GM08714 (cell line): ENCODE measurements at regions not wholly inside any gene's neighbourhood (a gene's known extent, or its start where the extent isn't known, plus 50 kb on each side); places are given as distances from the start of the nearest gene placed in this dataset.
"Not testable (repeated sequence)": the region's sequence is repeated elsewhere in the genome, so short reads cannot be mapped to it uniquely, and the experiment has no call there.

Experiments used
- H3K4me3 ChIP-seq: fragments of 200-500 bp; sonication (Bioruptor generic); 2 replicates; pipeline ENCODE4 v1.5.1; 2014; ENCODE audit warnings: mild to moderate bottlenecking, low read length, inconsistent platforms
- ZNF274 ChIP-seq: IDR thresholded peaks from 2 replicates; pipeline ENCODE4 v1.6.1; 2012; ENCODE audit warnings: mild to moderate bottlenecking, low read depth, low read length

DNA sequence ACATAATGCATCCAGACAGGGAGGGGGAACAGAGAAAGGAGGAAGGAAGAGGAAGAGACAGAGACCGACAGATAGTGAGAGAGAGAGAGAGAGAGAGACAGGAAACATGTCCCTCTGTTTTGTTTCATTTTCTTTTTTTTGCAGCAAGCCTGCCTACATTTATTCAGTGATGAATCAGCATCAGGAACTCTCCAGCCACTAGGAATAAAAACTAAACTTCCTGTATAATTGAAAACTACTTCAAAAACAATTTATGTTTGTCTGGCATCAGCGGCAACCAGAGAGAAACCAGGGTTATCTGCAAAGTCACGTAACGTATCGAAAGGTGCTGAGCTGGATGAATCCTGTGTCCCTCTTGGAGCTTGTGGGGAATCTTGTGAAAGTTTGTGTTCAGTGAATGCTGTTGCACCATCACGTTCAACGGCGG lies 148.6 kb upstream of the SOX21 start:
- no peak for TF ChIP-seq ZNF274
- H3K4me3 ChIP-seq = peak overlapping the region; percentile 69

DNA sequence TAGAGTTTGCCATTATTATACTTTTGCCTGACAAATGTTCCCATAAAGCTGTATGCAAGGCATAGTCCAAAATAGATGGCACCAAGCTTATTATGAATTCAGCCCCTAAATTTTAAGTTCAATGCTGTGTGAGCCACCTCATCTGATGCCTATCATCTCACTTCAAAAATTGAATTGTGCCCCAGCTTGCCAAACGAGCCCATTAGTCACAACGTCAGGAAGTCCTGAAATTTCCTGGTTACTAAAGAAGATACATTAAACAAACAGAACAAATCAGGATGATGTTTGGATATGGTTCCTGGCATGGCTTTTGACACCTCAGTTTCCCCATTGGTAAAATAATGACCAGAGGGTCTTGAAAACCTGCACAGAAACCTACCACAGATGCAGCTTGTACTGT lies 147.5 kb upstream of the SOX21 start:
- no peak for TF ChIP-seq ZNF274
- H3K4me3 ChIP-seq = no peak overlapping the region

DNA sequence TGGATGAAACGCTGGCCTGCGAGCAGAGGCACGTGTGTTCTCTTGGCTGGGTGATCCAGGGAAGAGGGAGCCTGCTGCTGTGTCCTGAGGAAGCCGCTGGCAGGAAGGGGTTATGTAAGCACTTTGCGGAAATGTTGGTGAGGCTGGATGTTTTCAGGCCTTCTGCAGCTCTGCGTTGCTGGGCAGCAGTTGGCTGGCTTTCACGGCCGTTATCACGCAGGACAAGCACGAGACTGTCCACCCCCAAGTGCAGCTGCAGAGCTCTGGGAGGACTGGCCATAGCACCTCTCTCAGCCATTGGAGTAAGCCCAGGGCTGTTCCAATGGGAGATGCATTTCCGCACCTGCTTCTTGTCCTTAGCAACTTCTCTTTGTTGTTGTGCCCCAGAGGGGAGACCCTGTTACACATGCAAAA lies 146.9 kb upstream of the SOX21 start:
- no peak for TF ChIP-seq ZNF274
- H3K4me3 ChIP-seq = no peak overlapping the region

DNA sequence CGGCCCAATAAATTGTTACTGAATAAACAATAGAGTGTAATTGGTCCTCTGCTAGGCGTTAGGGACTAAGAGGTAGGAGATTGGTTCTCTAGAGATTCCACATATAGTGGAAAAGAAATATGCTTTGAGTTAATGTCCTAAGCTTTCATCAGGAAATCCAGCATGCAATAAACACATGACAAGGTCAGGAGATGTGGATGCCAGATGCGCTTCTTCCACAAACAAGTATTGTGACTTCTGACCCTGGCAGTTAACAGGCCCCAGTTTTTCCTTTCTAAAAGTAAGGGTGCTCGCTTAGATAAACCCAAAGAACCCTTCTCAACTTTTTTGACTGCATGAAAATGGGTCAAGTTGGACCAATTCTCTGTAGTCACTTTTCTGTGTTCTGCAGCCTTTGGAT lies 146.5 kb upstream of the SOX21 start:
- no peak for TF ChIP-seq ZNF274
- no peak overlapping the region for H3K4me3 ChIP-seq

DNA sequence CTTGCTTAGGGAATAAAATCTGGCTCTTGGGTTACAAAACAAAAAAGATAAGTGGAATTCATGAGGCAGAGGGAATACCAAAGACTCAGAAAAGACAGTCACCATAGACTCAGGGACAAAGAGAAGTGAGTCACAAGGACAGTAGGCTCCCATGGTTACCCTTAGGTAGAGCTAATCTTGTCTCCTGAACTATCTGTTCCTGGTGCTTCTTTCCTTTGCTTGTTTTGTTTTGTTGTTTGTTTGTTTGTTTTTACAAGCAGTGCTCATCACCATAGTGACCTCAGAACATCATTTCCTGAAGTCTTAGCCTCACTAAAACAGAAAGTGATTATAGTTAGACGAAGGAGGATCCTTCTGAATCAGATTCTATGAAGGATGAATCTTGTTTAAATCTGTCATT lies 142.3 kb upstream of the SOX21 start:
- no peak overlapping the region for H3K4me3 ChIP-seq
- no peak for TF ChIP-seq ZNF274

DNA sequence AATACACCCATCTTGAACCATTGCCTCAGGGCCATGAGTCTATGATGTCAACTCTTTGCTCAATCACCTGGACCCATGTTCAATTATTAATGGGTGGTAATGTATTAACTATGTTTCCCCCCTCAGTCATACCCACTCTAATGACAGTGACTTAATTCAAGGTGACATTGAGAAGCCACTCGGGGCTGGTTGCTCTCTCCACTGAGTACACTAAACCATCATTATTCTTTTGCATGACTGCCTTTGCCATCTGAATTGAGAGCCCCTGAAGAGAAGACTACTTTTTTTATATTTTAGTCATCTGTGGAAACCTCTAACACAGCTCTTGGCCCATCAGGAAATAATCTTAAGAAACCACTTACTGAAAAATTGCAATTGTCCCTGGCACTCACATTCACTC lies 139.2 kb upstream of the SOX21 start:
- H3K4me3 ChIP-seq = no peak overlapping the region
- no peak for TF ChIP-seq ZNF274

DNA sequence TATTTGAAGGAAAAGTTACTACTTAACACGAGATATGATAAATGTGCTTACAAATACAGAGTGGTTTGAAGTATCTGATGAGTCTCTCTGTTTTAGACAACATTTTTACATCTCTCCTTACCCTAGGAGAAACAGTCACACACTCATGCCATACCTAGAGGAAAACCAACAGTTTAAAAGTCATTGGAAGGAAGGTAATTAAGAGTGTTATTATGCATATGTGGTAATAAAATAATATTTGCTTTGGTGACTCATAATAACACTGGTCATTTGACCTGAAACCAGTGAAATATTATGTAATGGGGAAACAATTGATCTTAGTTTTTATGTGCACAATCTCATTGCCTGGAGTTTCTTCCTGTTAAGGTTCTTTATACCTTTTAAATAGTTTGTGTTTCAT lies 136.9 kb upstream of the SOX21 start:
- no peak for TF ChIP-seq ZNF274
- H3K4me3 ChIP-seq = no peak overlapping the region

DNA sequence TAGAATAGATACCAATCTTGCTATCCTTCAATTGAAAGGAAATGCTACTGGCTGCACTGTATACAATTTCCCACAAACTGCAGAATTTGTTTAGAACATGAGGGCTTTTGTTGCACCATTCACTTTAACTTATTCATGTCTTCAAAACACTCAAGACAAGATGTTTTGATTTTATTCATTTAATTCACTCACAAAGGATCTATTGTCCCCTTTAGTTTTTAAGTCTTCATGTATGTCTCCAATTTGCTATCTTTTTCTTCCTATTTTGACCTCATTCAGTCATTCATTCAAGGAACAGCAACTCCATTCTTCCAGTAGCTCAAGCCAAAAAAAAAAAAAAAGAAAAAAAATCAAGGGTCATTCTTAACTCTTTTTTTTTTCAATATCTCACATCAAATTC lies 130.6 kb upstream of the SOX21 start:
- no peak overlapping the region for H3K4me3 ChIP-seq
- no peak for TF ChIP-seq ZNF274

DNA sequence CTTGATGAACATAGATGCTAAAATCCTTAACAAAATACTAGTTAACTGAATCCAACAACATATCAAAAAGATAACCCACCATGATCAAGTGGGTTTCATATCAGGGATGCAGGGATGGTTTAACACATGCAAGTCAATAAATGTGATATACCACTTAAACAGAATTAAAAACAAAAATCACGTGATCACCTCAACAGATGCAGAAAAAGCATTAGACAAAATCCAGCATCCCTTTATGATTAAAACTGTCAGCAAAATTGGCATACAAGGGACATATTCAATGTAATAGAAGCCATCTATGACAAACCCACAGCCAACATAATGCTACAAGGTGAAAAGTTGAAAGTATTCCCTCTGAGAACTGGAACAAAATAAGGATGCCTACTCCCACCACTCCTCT lies 124.7 kb upstream of the SOX21 start:
- H3K4me3 ChIP-seq = not testable (repeated sequence)

DNA sequence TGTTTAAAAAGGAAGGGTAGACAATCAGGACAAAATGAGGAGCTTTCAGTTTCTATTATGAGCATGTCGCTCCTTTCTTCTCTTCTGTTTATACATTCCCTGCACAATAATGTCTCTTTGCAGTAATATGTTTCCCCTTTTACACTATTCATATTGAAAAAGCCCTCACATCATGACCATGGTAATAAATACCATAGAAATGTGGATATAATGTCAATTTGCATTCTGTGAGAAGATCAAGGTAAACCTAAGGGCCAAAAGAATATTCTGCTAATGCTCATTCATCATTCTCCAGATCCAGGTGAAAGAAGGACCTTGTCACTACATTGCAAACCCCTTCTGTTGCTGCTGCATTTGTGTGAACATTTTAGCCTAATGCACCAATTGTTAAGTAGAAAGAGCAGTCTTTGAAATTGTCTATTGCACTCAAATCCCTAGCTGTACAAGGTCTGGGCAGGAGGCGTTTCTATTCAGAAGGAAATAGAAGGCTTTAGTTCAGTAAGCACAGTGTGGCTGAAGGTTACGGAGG lies 117.6 kb upstream of the SOX21 start:
- TF ChIP-seq ZNF274 = no peak
- H3K4me3 ChIP-seq = no peak overlapping the region

DNA sequence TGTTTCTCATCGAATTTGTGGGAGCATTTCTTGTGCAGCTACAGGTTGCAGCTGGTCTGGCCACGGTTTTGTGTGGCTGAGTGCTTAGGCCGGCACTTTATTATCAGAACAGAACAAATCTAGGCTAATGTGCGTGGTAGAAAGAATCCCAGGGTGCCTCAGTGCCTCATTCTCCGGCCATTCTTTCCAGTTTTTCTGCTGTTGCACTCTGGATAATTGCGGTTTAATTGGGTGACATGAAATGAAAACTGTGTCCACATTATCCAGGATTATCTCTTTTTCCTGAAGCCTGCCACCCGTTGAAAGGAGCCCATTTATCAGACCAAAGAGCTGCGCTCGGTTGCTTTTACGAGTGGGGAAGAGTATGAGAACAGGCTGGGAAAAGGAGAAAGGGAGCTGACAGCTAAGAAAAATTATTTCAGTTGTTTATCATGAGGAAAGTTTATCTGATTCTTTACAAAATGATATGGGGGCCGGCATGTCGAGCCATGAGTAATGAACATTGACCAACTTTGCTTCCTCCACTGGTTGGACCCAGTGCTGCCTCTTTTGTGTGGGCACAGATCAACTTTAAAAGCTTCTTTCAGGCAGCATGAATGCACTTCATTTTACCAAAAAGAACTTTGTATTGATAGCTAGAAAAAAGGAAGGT lies 117.0 kb upstream of the SOX21 start:
- no peak for TF ChIP-seq ZNF274
- no peak overlapping the region for H3K4me3 ChIP-seq

DNA sequence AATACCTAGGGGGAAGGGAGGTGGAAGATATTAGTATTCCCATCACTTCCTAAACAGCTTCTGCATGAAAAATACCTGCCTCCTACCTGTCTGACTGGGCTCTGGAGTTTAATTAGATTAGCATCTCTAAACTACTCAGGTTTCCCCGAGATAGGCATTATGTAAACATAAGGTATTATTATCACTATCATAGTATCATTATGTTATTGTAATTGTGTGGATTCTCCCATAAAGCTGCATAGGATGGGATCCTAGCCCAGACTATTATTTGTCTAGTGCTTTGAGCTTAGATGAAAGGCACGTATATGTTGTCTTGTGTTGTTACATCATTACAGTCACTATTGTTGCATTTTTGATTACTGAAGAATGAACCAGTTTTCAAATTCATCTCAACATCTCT lies 115.2 kb upstream of the SOX21 start:
- no peak overlapping the region for H3K4me3 ChIP-seq
- no peak for TF ChIP-seq ZNF274

DNA sequence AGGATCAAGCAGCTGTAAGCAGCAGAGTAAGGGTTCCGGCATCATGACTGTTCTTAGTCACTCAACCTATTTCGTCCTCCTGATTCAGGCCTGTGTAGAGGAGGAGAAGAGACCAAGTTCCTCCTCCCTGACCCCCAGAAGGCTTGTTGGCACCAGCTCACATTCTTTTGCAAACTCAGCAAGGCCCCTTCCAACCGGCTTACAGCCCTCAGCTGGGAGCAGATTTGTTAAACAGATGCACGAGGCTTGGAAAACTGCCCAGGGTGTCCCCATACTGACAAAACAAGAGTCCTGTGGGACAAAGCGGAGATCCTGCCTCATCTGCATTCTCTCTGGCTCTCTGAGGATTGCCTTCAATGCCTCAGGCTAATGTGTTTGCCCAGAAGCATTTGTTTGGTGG lies 113.2 kb upstream of the SOX21 start:
- no peak for TF ChIP-seq ZNF274
- no peak overlapping the region for H3K4me3 ChIP-seq

DNA sequence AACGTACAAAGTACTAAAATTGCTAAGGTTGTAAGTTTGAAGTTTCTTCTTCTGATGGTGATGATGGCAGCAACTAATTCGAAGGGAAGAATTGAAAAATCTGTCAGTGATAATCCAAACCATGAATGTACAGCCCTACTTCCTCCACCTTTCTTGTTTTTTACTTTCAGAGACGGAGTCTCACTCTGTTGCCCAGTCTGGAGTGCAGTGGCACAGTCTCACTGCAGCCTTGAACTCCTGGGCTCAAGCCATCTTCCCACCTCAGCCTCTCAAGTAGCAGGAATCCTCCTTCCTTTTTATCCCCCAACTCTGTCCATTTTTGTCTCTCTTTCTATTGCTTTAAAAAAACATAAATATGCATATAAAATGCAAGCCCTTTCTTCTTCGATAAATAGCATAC lies 112.3 kb upstream of the SOX21 start:
- H3K4me3 ChIP-seq = no peak overlapping the region
- no peak for TF ChIP-seq ZNF274

DNA sequence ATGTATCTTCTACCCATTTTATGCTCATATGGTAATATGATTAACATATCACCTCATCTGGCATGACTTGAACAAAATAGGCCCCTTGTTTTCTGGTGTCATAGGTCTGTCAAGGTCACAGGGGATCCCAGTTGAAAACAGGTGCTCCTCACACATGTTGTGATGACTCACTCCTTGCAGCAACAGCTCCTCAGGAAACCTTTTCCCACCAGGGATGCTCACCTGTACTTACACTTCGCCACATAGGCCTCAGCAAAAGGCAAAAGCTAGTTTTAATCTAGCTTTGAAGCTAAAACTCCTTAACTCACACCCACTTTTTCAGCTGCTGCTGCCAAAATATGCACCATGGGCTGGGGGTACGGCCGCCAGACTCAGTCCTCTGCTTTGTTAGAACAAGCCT lies 110.0 kb upstream of the SOX21 start:
- H3K4me3 ChIP-seq = no peak overlapping the region
- no peak for TF ChIP-seq ZNF274

DNA sequence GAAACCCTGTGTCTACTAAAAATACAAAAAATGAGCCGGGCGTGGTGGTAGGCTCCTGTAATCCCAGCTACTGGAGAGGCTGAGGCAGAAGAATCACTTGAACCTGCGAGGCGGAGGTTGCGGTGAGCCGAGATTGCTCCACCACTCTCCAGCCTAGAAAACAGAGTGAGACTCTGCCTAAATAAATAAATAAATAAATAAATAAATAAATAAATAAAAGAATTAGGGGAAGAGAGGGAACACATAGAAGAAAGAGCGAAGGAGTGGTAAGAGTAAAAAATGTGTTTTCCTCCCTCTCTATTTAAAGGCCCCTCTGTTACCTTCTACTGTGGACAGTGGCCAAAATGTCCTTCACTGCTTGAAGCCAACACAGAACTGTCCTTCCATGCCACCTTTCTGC lies 103.9 kb upstream of the SOX21 start:
- TF ChIP-seq ZNF274 = no peak
- no peak overlapping the region for H3K4me3 ChIP-seq

DNA sequence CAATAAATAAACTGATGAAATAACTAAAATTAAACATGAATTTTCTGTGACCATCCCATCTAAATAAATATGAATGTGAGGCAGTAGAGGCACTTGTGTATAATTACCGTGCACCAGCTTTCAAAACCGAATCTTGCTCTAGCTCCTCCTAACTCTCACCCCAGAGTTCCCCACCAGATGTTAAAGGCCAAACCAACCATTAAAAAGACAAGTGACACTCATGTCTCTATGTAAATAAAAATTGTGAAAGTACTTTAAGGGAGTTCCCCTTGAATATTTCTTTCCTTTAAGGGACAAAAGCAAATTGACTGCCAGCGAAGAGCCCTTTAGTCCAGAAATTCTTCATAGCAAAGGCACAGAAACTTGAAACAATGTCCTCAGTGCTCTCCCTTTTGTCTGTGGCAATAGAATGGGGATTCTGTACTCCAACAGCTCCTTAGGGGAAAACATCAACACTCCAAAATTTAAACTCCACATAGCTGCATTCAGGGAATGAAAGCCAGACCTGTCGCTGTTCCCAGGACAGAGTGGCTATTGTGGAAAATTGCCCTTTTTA lies 101.7 kb upstream of the SOX21 start:
- TF ChIP-seq ZNF274 = no peak
- H3K4me3 ChIP-seq = no peak overlapping the region
